IMR-90 (cell line): ENCODE measurements at regions not wholly inside any gene's neighbourhood (a gene's known extent, or its start where the extent isn't known, plus 50 kb on each side); places are given as distances from the start of the nearest gene placed in this dataset.

Experiments used
- ATAC-seq: fragments of 200-7000 bp; cut with Tn5 transposase; 2 replicates; pipeline ENCODE4 v1.9.1; 2020; ENCODE audit warnings: low read depth, mild to moderate bottlenecking, moderate library complexity
- BruUV-seq: library from RNA; stranded (reverse); fragments of 400-500 nt; replicated peaks from 2 replicates; lab custom pipeline; 2021; lab: Mats Ljungman, UMichigan
- CTCF ChIA-PET: fragments of 300-600 bp; formaldehyde crosslinking; extraction: SDS; loops from one replicate; lab custom pipeline; 2021; ENCODE audit warnings: antibody characterized with exemption; lab: Yijun Ruan, JAX
- POLR2A ChIA-PET: fragments of 300-600 bp; sonication (Branson Sonifier 250); formaldehyde crosslinking; loops from one replicate; lab custom pipeline; 2022; ENCODE audit warnings: antibody characterized with exemption; ENCODE audit not compliant: unreplicated experiment; lab: Charles Lee
- DNase-seq: peaks from one replicate; pipeline ENCODE4 v3.0.0; 2013
- H2AFZ ChIP-seq: replicated peaks from 2 replicates; pipeline ENCODE3; 2013; ENCODE audit warnings: low read length, mild to moderate bottlenecking; ENCODE audit not compliant: poor library complexity
- H2AK5ac ChIP-seq: 2 replicates; pipeline ENCODE4 v1.6.1; 2013; ENCODE audit warnings: low read depth, low read length, inconsistent platforms
- H2AK9ac ChIP-seq: replicated peaks from 2 replicates; pipeline ENCODE3; 2013; ENCODE audit warnings: mild to moderate bottlenecking, low read depth, low read length, moderate library complexity; ENCODE audit not compliant: poor library complexity
- H2BK120ac ChIP-seq: 2 replicates; pipeline ENCODE4 v1.6.1; 2013; ENCODE audit warnings: low read depth, low read length, inconsistent platforms
- H2BK15ac ChIP-seq: 3 replicates; pipeline ENCODE4 v1.6.1; 2013; ENCODE audit warnings: low read depth, low read length, inconsistent platforms
- H2BK20ac ChIP-seq: 2 replicates; pipeline ENCODE4 v1.6.1; 2013; ENCODE audit warnings: low read depth, mild to moderate bottlenecking, inconsistent platforms, low read length, moderate library complexity
- H2BK5ac ChIP-seq: 2 replicates; pipeline ENCODE4 v1.6.1; 2013; ENCODE audit warnings: mild to moderate bottlenecking, low read depth, low read length, inconsistent platforms; ENCODE audit not compliant: poor library complexity, severe bottlenecking
- H3K14ac ChIP-seq: replicated peaks from 2 replicates; pipeline ENCODE4 v1.6.1; 2013; ENCODE audit warnings: low read depth, low read length, inconsistent platforms
- H3K18ac ChIP-seq: 2 replicates; pipeline ENCODE4 v1.6.1; 2013; ENCODE audit warnings: low read depth, low read length, control low read depth
- H3K23ac ChIP-seq: 2 replicates; pipeline ENCODE4 v1.6.1; 2013; ENCODE audit warnings: low read depth, low read length, inconsistent platforms
- H3K27ac ChIP-seq: 2 replicates; pipeline ENCODE4 v1.5.1; 2013; ENCODE audit warnings: mild to moderate bottlenecking, control low read depth, low read length; ENCODE audit not compliant: insufficient read depth
- H3K27me3 ChIP-seq: 2 replicates; pipeline ENCODE4 v1.6.1; 2013; ENCODE audit warnings: low read length; ENCODE audit not compliant: control insufficient read depth, insufficient read depth
- H3K36me3 ChIP-seq: 2 replicates; pipeline ENCODE4 v1.6.1; 2013; ENCODE audit warnings: low read length, mixed read lengths; ENCODE audit not compliant: control insufficient read depth, insufficient read depth
- H3K4ac ChIP-seq: 2 replicates; pipeline ENCODE4 v1.6.1; 2013; ENCODE audit warnings: low read depth, low read length, inconsistent platforms
- H3K4me1 ChIP-seq: 2 replicates; pipeline ENCODE4 v1.6.1; 2013; ENCODE audit warnings: low read length, mixed read lengths; ENCODE audit not compliant: control insufficient read depth, insufficient read depth
- H3K4me2 ChIP-seq: 2 replicates; pipeline ENCODE4 v1.6.1; 2013; ENCODE audit warnings: low read depth, mild to moderate bottlenecking, control low read depth, low read length, moderate library complexity
- H3K4me3 ChIP-seq: 2 replicates; pipeline ENCODE4 v1.5.1; 2013; ENCODE audit warnings: low read depth, mild to moderate bottlenecking, control low read depth, low read length, moderate library complexity; ENCODE audit not compliant: insufficient read depth
- H3K56ac ChIP-seq: 2 replicates; pipeline ENCODE4 v1.6.1; 2013; ENCODE audit warnings: low read length, inconsistent platforms; ENCODE audit not compliant: insufficient read depth; ENCODE audit errors: extremely low read depth
- H3K79me1 ChIP-seq, 2 experiments: 2 replicates each; pipeline ENCODE4 v1.6.1; 2013; ENCODE audit warnings: low read length in 2 of 2, inconsistent platforms in 1 of 2, low read depth in 1 of 2
- H3K9ac ChIP-seq: 2 replicates; pipeline ENCODE4 v1.6.1; 2013; ENCODE audit warnings: low read depth, low read length, control low read depth
- H3K9me1 ChIP-seq: 2 replicates; pipeline ENCODE4 v1.6.1; 2013; ENCODE audit warnings: low read length, inconsistent platforms; ENCODE audit not compliant: insufficient read depth
- H3K9me3 ChIP-seq: 2 replicates; pipeline ENCODE4 v1.6.1; 2013; ENCODE audit warnings: low read length; ENCODE audit not compliant: control insufficient read depth, insufficient read depth
- H4K20me1 ChIP-seq: 2 replicates; pipeline ENCODE4 v1.6.1; 2013; ENCODE audit warnings: low read length, inconsistent platforms; ENCODE audit not compliant: insufficient read depth
- H4K5ac ChIP-seq: 2 replicates; pipeline ENCODE4 v1.6.1; 2013; ENCODE audit warnings: mild to moderate bottlenecking, low read depth, low read length, control low read depth
- H4K8ac ChIP-seq, 2 experiments: 2 replicates each; pipeline ENCODE4 v1.6.1; 2013; ENCODE audit warnings: low read depth in 2 of 2, low read length in 2 of 2, control low read depth in 1 of 2, inconsistent platforms in 1 of 2
- H4K91ac ChIP-seq: 2 replicates; pipeline ENCODE4 v1.6.1; 2013; ENCODE audit warnings: low read depth, low read length, inconsistent platforms; ENCODE audit not compliant: insufficient read depth
- BHLHE40 ChIP-seq: fragments of 150-350 bp; IDR thresholded peaks from 2 replicates; pipeline ENCODE4 v1.6.1; 2016; ENCODE audit warnings: mild to moderate bottlenecking, low read depth, low read length
- CEBPB ChIP-seq: IDR thresholded peaks from 2 replicates; pipeline ENCODE4 v1.6.1; 2012; ENCODE audit warnings: low read depth, low read length, improper control_type of control experiment
- CHD1 ChIP-seq: IDR thresholded peaks from 2 replicates; pipeline ENCODE4 v1.6.1; 2012; ENCODE audit warnings: low read depth, low read length, improper control_type of control experiment
- CTCF ChIP-seq: conservative IDR thresholded peaks from 2 replicates; pipeline ENCODE4 v1.5.1; 2012; ENCODE audit warnings: mild to moderate bottlenecking, low read depth, low read length, improper control_type of control experiment
- ELK1 ChIP-seq: fragments of 150-350 bp; IDR thresholded peaks from 2 replicates; pipeline ENCODE4 v1.6.1; 2016; ENCODE audit warnings: low read depth, mild to moderate bottlenecking, low read length, moderate library complexity, borderline replicate concordance
- FOS ChIP-seq: fragments of 150-350 bp; IDR thresholded peaks from 2 replicates; pipeline ENCODE4 v1.6.1; 2016; ENCODE audit warnings: low read depth, low read length
- MAFK ChIP-seq: IDR thresholded peaks from 2 replicates; pipeline ENCODE4 v1.6.1; 2012; ENCODE audit warnings: low read depth, low read length, improper control_type of control experiment
- MAZ ChIP-seq: IDR thresholded peaks from 2 replicates; pipeline ENCODE4 v1.6.1; 2012; ENCODE audit warnings: low read depth, mild to moderate bottlenecking, low read length, improper control_type of control experiment, moderate library complexity, borderline replicate concordance
- MXI1 ChIP-seq: IDR thresholded peaks from 2 replicates; pipeline ENCODE4 v1.6.1; 2012; ENCODE audit warnings: low read depth, mild to moderate bottlenecking, low read length, moderate library complexity, borderline replicate concordance
- NFE2L2 ChIP-seq: fragments of 150-350 bp; IDR thresholded peaks from 2 replicates; pipeline ENCODE4 v1.6.1; 2016; ENCODE audit warnings: low read depth, mild to moderate bottlenecking, low read length
- POLR2A ChIP-seq: IDR thresholded peaks from 2 replicates; pipeline ENCODE4 v1.6.1; 2012; ENCODE audit warnings: mild to moderate bottlenecking, low read depth, low read length
- RAD21 ChIP-seq: IDR thresholded peaks from 2 replicates; pipeline ENCODE4 v1.6.1; 2012; ENCODE audit warnings: low read length, improper control_type of control experiment
- RCOR1 ChIP-seq: IDR thresholded peaks from 2 replicates; pipeline ENCODE4 v1.6.1; 2012; ENCODE audit warnings: mild to moderate bottlenecking, low read length, improper control_type of control experiment; ENCODE audit not compliant: insufficient replicate concordance
- RFX5 ChIP-seq: IDR thresholded peaks from 2 replicates; pipeline ENCODE4 v1.8.0; 2012; ENCODE audit warnings: low read depth, mild to moderate bottlenecking, low read length, moderate library complexity
- SMC3 ChIP-seq: fragments of 150-350 bp; IDR thresholded peaks from 2 replicates; pipeline ENCODE4 v1.6.1; 2016; ENCODE audit warnings: low read depth, mild to moderate bottlenecking, antibody characterized with exemption, low read length, moderate library complexity
- USF2 ChIP-seq: fragments of 150-350 bp; IDR thresholded peaks from 2 replicates; pipeline ENCODE4 v1.6.1; 2017; ENCODE audit warnings: mild to moderate bottlenecking, antibody characterized with exemption, low read length, low read depth
- WGBS, 2 experiments: methylation state at CpG; one replicate each; pipeline versions ENCODE4 v1.1.5 to v1.1.7; 2013; ENCODE audit warnings: missing lambda C conversion rate in 2 of 2; ENCODE audit not compliant: insufficient read length in 1 of 2; ENCODE audit errors: extremely low coverage in 2 of 2; 5-methylcytosine and 5-hydroxymethylcytosine counted together
- dilution Hi-C: fragments of 300-500 bp; cut with HindIII; formaldehyde crosslinking; loops from one replicate; pipeline ENCODE4 v1.14.3; 2018; ENCODE audit warnings: low sequenced_read_pairs; ENCODE audit not compliant: unreplicated experiment
- in situ Hi-C: fragments of 300-500 bp; cut with MboI; formaldehyde crosslinking; loops from 3 replicates; pipeline ENCODE4 v1.14.3; 2019; ENCODE audit warnings: low sequenced_read_pairs, inconsistent platforms, mixed read lengths
- intact Hi-C: fragments of 100-400 bp; cut with micrococcal nuclease; formaldehyde crosslinking; loops from 2 replicates; pipeline ENCODE4 v1.10.0; 2022

GRCh38 chr2:70396612-70397011, 94.7 kb upstream of the FAM136A start:
- ATAC-seq (no peak), DNase-seq (no peak)
- no peaks in the 10 kb centered on the region for H3K9me1 ChIP-seq
- H4K5ac ChIP-seq = no peak overlapping the region
- ChIA-PET CTCF (no interaction called here), POLR2A (no interaction called here)
- H2BK120ac ChIP-seq = no peak overlapping the region
- no peak overlapping the region for H2BK5ac ChIP-seq
- no peak overlapping the region for H3K18ac ChIP-seq
- no peak overlapping the region for H2BK15ac ChIP-seq
- no peaks in the 10 kb centered on the region for H3K36me3 ChIP-seq
- H3K14ac ChIP-seq = no peak overlapping the region
- H3K4me1 ChIP-seq = no peaks in the 10 kb centered on the region
- BruUV-seq = no TSS peak
- H3K27me3 ChIP-seq = peaks cover 2% of the 10 kb centered on the region; the same call in 1 of the 2 replicates
- no peak overlapping the region for H3K9ac ChIP-seq
- H4K20me1 ChIP-seq = no peaks in the 10 kb centered on the region
- no peak overlapping the region for H3K27ac ChIP-seq
- no peak overlapping the region for H2BK20ac ChIP-seq
- H3K9me3 ChIP-seq = no peaks in the 10 kb centered on the region; the same call in 1 of the 2 replicates
- no peak overlapping the region for H3K56ac ChIP-seq
- in situ Hi-C loops (no loop called here), intact Hi-C loops (no loop called here), dilution Hi-C loops (no loop called here)
- no peak overlapping the region for H2AFZ ChIP-seq
- TF ChIP-seq ELK1 (no peak), CEBPB (no peak), NFE2L2 (no peak), MAFK (no peak), RFX5 (no peak), POLR2A (no peak), SMC3 (no peak), USF2 (no peak), RAD21 (no peak), FOS (no peak), MAZ (no peak), CTCF (no peak), RCOR1 (no peak), CHD1 (no peak), MXI1 (no peak), BHLHE40 (no peak)
- H3K4me3 ChIP-seq = no peak overlapping the region
- H4K91ac ChIP-seq = no peak overlapping the region
- no CpG with 5 or more reads among the region's 5 CpGs for WGBS, 2 experiments
- H3K23ac ChIP-seq = no peak overlapping the region
- no peak overlapping the region for H3K4ac ChIP-seq
- no peak overlapping the region for H2AK5ac ChIP-seq
- no peak overlapping the region for H4K8ac ChIP-seq
- H3K79me1 ChIP-seq = no peaks in the 10 kb centered on the region
- no peak overlapping the region for H3K4me2 ChIP-seq
- no peak overlapping the region for H2AK9ac ChIP-seq
